GM18951 (cell line): ENCODE measurements at regions not wholly inside any gene's neighbourhood (a gene's known extent, or its start where the extent isn't known, plus 50 kb on each side); places are given as distances from the start of the nearest gene placed in this dataset.

ENCODE experiments used
- POLR2A ChIP-seq: IDR thresholded peaks from 4 replicates; pipeline ENCODE4 v1.6.1; 2011; ENCODE audit warnings: mild to moderate bottlenecking; ENCODE audit not compliant: insufficient read length, insufficient read depth; ENCODE audit errors: extremely low read depth
- in situ Hi-C: fragments of 300-500 bp; cut with MboI; formaldehyde crosslinking; loops from one replicate; pipeline ENCODE4 v1.12.0; 2022; ENCODE audit warnings: low sequenced_read_pairs, mixed read lengths, inconsistent platforms; ENCODE audit not compliant: unreplicated experiment

- no peak for TF ChIP-seq POLR2A
- in situ Hi-C loops: no loop called here
Observed at GRCh38 chr6:106035655-106036054, 50.5 kb upstream of the PRDM1 start.

GRCh38 chr6:106033806-106034205 is 52.3 kb upstream of the PRDM1 start:
- in situ Hi-C loops: no loop called here
- TF ChIP-seq POLR2A: no peak

- TF ChIP-seq POLR2A: no peak
- in situ Hi-C loops: no loop called here
Observed at GRCh38 chr6:106027758-106028157, 58.4 kb upstream of the PRDM1 start.

- no peak for TF ChIP-seq POLR2A
- in situ Hi-C loops: no loop called here
Observed at GRCh38 chr6:106026748-106027715, 59.1 kb upstream of the PRDM1 start.

- in situ Hi-C loops: no loop called here
- no peak for TF ChIP-seq POLR2A
Observed at GRCh38 chr6:106025655-106026054, 60.5 kb upstream of the PRDM1 start.

- no peak for TF ChIP-seq POLR2A
- in situ Hi-C loops: no loop called here
Observed at GRCh38 chr6:106022801-106023200, 63.3 kb upstream of the PRDM1 start.

GRCh38 chr6:106017454-106017853 is 68.7 kb upstream of the PRDM1 start:
- in situ Hi-C loops: no loop called here
- no peak for TF ChIP-seq POLR2A

- TF ChIP-seq POLR2A: no peak
- in situ Hi-C loops: no loop called here
Observed at GRCh38 chr6:106014955-106015354, 71.2 kb upstream of the PRDM1 start.

- in situ Hi-C loops: no loop called here
- TF ChIP-seq POLR2A: no peak
Observed at GRCh38 chr6:106011476-106011875, 74.7 kb upstream of the PRDM1 start.

- in situ Hi-C loops: no loop called here
- no peak for TF ChIP-seq POLR2A
Observed at GRCh38 chr6:106005954-106006353, 80.2 kb upstream of the PRDM1 start.

GRCh38 chr6:106005013-106005412 is 81.1 kb upstream of the PRDM1 start:
- no peak for TF ChIP-seq POLR2A
- in situ Hi-C loops: no loop called here

GRCh38 chr6:106003268-106003987 is 82.7 kb upstream of the PRDM1 start:
- in situ Hi-C loops: no loop called here
- no peak for TF ChIP-seq POLR2A

GRCh38 chr6:106002005-106002404 is 84.1 kb upstream of the PRDM1 start:
- no peak for TF ChIP-seq POLR2A
- in situ Hi-C loops: no loop called here

- in situ Hi-C loops: no loop called here
- TF ChIP-seq POLR2A: no peak
Observed at GRCh38 chr6:106000935-106001334, 85.2 kb upstream of the PRDM1 start.

- in situ Hi-C loops: no loop called here
- no peak for TF ChIP-seq POLR2A
Observed at GRCh38 chr6:105997482-105997881, 88.7 kb upstream of the PRDM1 start.
